VCaP (cell line): ENCODE measurements at regions not wholly inside any gene's neighbourhood (a gene's known extent, or its start where the extent isn't known, plus 50 kb on each side); places are given as distances from the start of the nearest gene placed in this dataset.

Experiments
- H3K27ac ChIP-seq: fragments of 450-650 bp; 2 replicates; pipeline ENCODE4 v1.5.1; 2017
- CTCF ChIP-seq: fragments of 450-650 bp; conservative IDR thresholded peaks from 2 replicates; pipeline ENCODE4 v1.5.1; 2017; ENCODE audit warnings: mild to moderate bottlenecking, moderate library complexity

DNA sequence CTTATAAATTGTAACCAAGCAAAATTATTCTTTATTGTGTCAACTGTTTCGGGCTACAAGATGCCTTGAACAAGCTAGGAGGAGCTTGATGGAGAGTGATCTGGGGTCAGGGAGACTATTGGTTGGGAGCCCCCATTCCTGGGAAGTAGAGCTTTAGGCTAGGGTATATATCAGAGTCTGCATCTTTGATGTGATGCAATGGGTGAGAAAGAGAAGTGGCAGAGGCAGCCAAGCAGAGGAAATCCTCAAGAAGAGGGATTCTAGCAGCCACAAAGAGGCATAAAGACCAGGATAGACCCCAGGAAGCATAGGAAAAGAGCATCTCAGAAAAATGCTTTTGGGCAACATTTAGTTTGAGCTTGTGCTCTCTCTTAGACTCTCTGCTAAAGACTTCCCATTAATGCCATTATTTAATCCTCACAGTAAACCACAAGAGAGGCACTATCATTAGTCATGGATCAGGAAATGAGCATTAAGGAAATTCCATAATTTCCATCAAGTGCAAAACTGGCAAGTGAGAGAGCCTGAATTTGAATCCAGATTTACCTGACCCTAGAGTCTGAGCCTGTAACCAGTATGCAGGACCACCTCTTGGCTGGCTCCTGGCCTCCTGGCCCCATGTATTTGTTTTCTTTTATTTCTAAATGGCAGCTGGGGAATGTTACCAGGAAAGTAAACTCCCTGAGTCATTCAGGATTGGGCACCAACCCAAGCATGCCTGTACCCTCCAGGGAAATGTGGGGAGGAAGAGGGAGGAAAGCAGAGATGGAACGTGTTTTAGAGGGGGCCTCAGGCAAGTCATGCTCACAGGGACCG, 118.7 kb downstream of the RPL22L1 start:
- TF ChIP-seq CTCF, result no peak
- H3K27ac ChIP-seq, result no peak overlapping the region

GRCh38 chr3:170750478-170750830, 119.5 kb downstream of the RPL22L1 start:
- no peak for TF ChIP-seq CTCF
- H3K27ac ChIP-seq, result no peak overlapping the region

- TF ChIP-seq CTCF, result no peak
- H3K27ac ChIP-seq, result no peak overlapping the region
Measured at GRCh38 chr3:170749765-170750477, 120.1 kb downstream of the RPL22L1 start.

DNA sequence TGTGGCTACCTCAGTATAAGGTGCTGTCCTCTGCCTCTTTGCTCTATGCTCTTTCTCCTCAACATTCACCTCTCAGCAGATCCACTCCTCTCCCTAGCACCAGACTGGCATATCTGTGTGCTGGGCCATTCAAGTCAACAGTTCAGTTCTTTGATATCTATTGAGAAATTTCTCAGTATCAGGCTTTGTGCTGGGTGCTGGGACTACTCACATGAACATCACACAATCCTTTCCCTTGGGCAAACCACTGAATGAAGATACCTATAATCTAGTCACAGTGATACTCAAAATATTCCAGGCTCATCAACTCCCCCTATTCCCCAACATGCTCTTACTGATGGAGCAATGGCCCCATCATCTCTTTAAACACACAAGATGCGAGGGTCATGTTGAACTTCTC, 120.8 kb downstream of the RPL22L1 start:
- no peak overlapping the region for H3K27ac ChIP-seq
- TF ChIP-seq CTCF, result no peak

- TF ChIP-seq CTCF, result no peak
- no peak overlapping the region for H3K27ac ChIP-seq
Measured at GRCh38 chr3:170746175-170746942, 123.6 kb downstream of the RPL22L1 start.

- no peak for TF ChIP-seq CTCF
- no peak overlapping the region for H3K27ac ChIP-seq
Measured at GRCh38 chr3:170745211-170745718, 124.7 kb downstream of the RPL22L1 start.
